Testis (tissue), 2 donors: ENCODE measurements at regions not wholly inside any gene's neighbourhood (a gene's known extent, or its start where the extent isn't known, plus 50 kb on each side); places are given as distances from the start of the nearest gene placed in this dataset.

Source experiments
- POLR2A ChIP-seq: fragments of 450-650 bp; IDR thresholded peaks from one replicate; pipeline ENCODE4 v1.6.1; 2017; ENCODE audit warnings: antibody characterized with exemption, mild to moderate bottlenecking, moderate library complexity
- TF ChIP-seq, protein P1 (sequence below), 3 experiments: fragments of 450-650 bp in 2 of 3; fragments of 200-600 bp in 1 of 3; sonication (generic) in 1 of 3; IDR thresholded peaks; one replicate each; pipeline ENCODE4 v1.5.1; 2016 to 2019; ENCODE audit warnings: antibody characterized with exemption in 3 of 3, mild to moderate bottlenecking in 2 of 3, moderate library complexity in 1 of 3

DNA sequence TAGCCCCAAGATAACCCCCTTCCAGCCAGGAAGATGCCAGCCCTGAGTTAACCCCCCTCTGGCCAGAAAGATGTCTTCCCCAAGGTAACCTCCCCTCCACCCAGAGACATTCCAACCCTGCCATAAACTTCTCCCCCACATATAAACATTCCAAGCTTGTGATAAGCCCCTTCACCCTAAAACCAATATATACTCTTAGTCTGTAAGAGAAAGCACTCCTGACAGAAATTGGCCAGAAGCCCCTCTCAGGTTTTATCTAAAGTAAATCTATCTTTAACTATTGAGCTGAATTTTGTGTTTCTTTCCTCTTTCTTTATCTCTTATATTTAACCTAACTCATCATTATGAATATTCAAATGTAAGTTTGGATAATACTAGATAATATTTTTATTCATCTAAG, 1775.8 kb upstream of the MIR17HG start:
- no peak for TF ChIP-seq POLR2A
- TF ChIP-seq, protein P1, sequence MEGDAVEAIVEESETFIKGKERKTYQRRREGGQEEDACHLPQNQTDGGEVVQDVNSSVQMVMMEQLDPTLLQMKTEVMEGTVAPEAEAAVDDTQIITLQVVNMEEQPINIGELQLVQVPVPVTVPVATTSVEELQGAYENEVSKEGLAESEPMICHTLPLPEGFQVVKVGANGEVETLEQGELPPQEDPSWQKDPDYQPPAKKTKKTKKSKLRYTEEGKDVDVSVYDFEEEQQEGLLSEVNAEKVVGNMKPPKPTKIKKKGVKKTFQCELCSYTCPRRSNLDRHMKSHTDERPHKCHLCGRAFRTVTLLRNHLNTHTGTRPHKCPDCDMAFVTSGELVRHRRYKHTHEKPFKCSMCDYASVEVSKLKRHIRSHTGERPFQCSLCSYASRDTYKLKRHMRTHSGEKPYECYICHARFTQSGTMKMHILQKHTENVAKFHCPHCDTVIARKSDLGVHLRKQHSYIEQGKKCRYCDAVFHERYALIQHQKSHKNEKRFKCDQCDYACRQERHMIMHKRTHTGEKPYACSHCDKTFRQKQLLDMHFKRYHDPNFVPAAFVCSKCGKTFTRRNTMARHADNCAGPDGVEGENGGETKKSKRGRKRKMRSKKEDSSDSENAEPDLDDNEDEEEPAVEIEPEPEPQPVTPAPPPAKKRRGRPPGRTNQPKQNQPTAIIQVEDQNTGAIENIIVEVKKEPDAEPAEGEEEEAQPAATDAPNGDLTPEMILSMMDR (IDR thresholded peaks at IDR 0.05), result no peak
